Smooth muscle cell (in vitro differentiated cells): ENCODE measurements at regions not wholly inside any gene's neighbourhood (a gene's known extent, or its start where the extent isn't known, plus 50 kb on each side); places are given as distances from the start of the nearest gene placed in this dataset.

Experiments
- DNase-seq: peaks from one replicate; lab custom pipeline; 2025; ENCODE audit not compliant: unreplicated experiment; lab: John Stamatoyannopoulos, UW
- H2AFZ ChIP-seq: fragments of 200-600 bp; sonication (generic); 2 replicates; pipeline ENCODE4 v1.6.0; 2016; ENCODE audit warnings: antibody characterized with exemption, low read depth, mild to moderate bottlenecking
- H3F3A ChIP-seq: fragments of 200-600 bp; sonication (generic); 2 replicates; pipeline ENCODE4 v1.6.0; 2017; ENCODE audit warnings: antibody characterized with exemption, low read depth
- H3K27ac ChIP-seq: fragments of 200-600 bp; sonication (generic); 2 replicates; pipeline ENCODE4 v1.5.1; 2016; ENCODE audit warnings: low read depth, mild to moderate bottlenecking
- H3K27me3 ChIP-seq: fragments of 200-600 bp; sonication (generic); 2 replicates; pipeline ENCODE4 v1.6.1; 2016; ENCODE audit warnings: low read depth, mild to moderate bottlenecking
- H3K36me3 ChIP-seq: fragments of 200-600 bp; sonication (generic); 2 replicates; pipeline ENCODE4 v1.5.1; 2016; ENCODE audit warnings: low read depth
- H3K4me1 ChIP-seq: fragments of 200-600 bp; sonication (generic); 2 replicates; pipeline ENCODE4 v1.5.1; 2016; ENCODE audit warnings: low read depth
- H3K4me2 ChIP-seq: fragments of 200-600 bp; sonication (generic); 2 replicates; pipeline ENCODE4 v1.6.0; 2016; ENCODE audit warnings: mild to moderate bottlenecking
- H3K4me3 ChIP-seq: fragments of 200-600 bp; sonication (generic); 2 replicates; pipeline ENCODE4 v1.5.1; 2016; ENCODE audit warnings: mild to moderate bottlenecking
- H3K79me2 ChIP-seq: fragments of 200-600 bp; sonication (generic); 2 replicates; pipeline ENCODE4 v1.6.0; 2016; ENCODE audit warnings: low read depth, mild to moderate bottlenecking
- H3K9ac ChIP-seq: fragments of 200-600 bp; sonication (generic); 2 replicates; pipeline ENCODE4 v1.6.0; 2016; ENCODE audit warnings: low read depth
- H3K9me3 ChIP-seq: fragments of 200-600 bp; sonication (generic); replicated peaks from 2 replicates; pipeline ENCODE4 v1.5.1; 2016; ENCODE audit warnings: low read depth
- H4K20me1 ChIP-seq: fragments of 200-600 bp; sonication (generic); 2 replicates; pipeline ENCODE4 v1.6.0; 2016; ENCODE audit warnings: low read depth
- WGBS: methylation state at CpG from one replicate; pipeline ENCODE4 v1.1.7; 2016; ENCODE audit warnings: low lambda C conversion rate; 5-methylcytosine and 5-hydroxymethylcytosine counted together
- TF ChIP-seq, protein P1 (sequence below): fragments of 200-600 bp; sonication (generic); IDR thresholded peaks from 2 replicates; pipeline ENCODE4 v1.5.1; 2017; ENCODE audit warnings: borderline replicate concordance, mild to moderate bottlenecking, antibody characterized with exemption; ENCODE audit not compliant: insufficient read depth, poor library complexity, severe bottlenecking

DNA sequence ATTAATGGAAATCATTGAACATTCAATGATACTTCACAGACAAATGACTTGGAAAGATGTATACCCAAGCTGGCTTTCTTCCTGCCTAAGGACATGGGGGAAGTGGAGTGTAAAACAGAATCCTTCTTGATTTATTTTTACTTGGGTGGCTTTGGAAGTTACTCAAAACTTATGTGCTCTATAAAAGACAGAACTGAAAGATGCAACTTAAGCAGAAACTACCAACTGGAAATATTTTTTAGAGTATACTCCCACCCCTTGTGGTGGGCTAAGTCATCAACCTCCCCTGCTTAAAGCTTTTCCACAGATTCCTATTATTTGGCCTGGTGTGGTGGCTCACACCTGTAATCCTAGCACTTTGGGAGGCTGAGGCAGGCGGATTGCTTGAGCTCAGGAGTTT lies 126.0 kb upstream of the ATP2B1 start:
- no peaks in the 10 kb centered on the region for H3K79me2 ChIP-seq
- no peaks in the 10 kb centered on the region for H3F3A ChIP-seq
- no peak overlapping the region for H3K9ac ChIP-seq
- 96% methylated on average over 1 of the region's 1 CpG for WGBS
- no peak overlapping the region for H3K4me2 ChIP-seq
- DNase-seq, result no peak
- H2AFZ ChIP-seq, result no peak overlapping the region
- H3K36me3 ChIP-seq, result no peaks in the 10 kb centered on the region
- no peak overlapping the region for H3K27ac ChIP-seq
- H3K27me3 ChIP-seq, result no peaks in the 10 kb centered on the region
- no peak overlapping the region for H3K4me3 ChIP-seq
- no peaks in the 10 kb centered on the region for H3K9me3 ChIP-seq
- H4K20me1 ChIP-seq, result no peaks in the 10 kb centered on the region
- no peaks in the 10 kb centered on the region for H3K4me1 ChIP-seq
- TF ChIP-seq, protein P1, sequence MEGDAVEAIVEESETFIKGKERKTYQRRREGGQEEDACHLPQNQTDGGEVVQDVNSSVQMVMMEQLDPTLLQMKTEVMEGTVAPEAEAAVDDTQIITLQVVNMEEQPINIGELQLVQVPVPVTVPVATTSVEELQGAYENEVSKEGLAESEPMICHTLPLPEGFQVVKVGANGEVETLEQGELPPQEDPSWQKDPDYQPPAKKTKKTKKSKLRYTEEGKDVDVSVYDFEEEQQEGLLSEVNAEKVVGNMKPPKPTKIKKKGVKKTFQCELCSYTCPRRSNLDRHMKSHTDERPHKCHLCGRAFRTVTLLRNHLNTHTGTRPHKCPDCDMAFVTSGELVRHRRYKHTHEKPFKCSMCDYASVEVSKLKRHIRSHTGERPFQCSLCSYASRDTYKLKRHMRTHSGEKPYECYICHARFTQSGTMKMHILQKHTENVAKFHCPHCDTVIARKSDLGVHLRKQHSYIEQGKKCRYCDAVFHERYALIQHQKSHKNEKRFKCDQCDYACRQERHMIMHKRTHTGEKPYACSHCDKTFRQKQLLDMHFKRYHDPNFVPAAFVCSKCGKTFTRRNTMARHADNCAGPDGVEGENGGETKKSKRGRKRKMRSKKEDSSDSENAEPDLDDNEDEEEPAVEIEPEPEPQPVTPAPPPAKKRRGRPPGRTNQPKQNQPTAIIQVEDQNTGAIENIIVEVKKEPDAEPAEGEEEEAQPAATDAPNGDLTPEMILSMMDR, result no peak

DNA sequence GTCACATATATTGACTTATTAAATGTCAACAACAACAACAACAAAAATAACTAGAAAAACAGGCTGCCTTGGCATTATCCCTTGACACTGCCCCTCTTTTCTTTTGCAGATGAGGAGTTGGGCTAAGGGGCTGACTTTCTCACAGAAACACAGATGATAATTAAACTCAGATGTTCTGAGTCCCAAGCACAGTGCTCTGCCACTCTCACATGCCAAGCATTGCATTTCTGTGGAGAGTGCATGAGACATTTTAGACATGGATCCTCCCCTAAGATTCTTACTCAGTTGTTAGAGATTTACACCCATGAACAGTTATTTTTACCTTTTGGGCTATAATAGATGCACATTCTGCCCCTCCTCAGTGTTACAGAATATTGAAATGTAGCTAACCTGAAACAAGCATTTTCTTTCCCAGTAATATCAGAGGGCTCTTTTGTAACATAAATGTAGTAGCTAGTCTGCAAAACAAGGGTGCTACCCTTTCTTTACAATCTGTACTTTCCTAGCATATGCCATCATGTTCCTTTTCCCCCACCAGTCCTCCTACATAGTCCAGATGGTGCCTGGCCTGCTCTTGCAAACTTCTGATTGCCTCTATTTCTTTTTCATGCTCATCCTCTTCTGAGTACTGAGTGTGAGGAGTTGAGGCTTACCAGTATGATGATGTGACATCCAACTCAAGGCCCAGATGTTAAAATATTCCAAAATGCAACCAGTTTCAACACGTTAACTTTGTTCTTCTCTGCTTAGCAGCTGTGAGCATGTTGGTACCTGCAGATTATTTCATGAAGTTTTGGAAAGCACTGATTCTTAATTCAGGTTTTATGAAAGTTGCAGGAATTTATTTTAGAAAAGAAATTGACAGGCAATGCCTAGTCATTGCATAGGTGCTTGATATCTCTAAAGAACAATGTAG lies 125.0 kb upstream of the ATP2B1 start:
- Histone ChIP-seq H3K27ac (no peak overlapping the region), H3F3A (no peaks in the 10 kb centered on the region), H3K4me2 (no peak overlapping the region), H3K9me3 (no peaks in the 10 kb centered on the region), H2AFZ (no peak overlapping the region), H3K36me3 (no peaks in the 10 kb centered on the region), H4K20me1 (no peaks in the 10 kb centered on the region), H3K27me3 (no peaks in the 10 kb centered on the region), H3K4me3 (no peak overlapping the region), H3K4me1 (no peaks in the 10 kb centered on the region), H3K9ac (no peak overlapping the region), H3K79me2 (no peaks in the 10 kb centered on the region)
- no peak for DNase-seq
- TF ChIP-seq, protein P1, result no peak
- 85% methylated on average over 1 of the region's 1 CpG for WGBS

- TF ChIP-seq, protein P1, result no peak
- H3K27me3 ChIP-seq, result no peaks in the 10 kb centered on the region
- H3K36me3 ChIP-seq, result no peaks in the 10 kb centered on the region
- whole genome bisulfite sequencing, result 94% methylated on average over 2 of the region's 2 CpGs
- no peaks in the 10 kb centered on the region for H4K20me1 ChIP-seq
- H3F3A ChIP-seq, result no peaks in the 10 kb centered on the region
- no peak overlapping the region for H3K27ac ChIP-seq
- H3K9ac ChIP-seq, result no peak overlapping the region
- DNase-seq, result no peak
- H3K4me3 ChIP-seq, result no peak overlapping the region
- H3K79me2 ChIP-seq, result no peaks in the 10 kb centered on the region
- H3K4me2 ChIP-seq, result no peak overlapping the region
- no peaks in the 10 kb centered on the region for H3K4me1 ChIP-seq
- no peaks in the 10 kb centered on the region for H3K9me3 ChIP-seq
- no peak overlapping the region for H2AFZ ChIP-seq
Measured at GRCh38 chr12:89832336-89832735, 123.7 kb upstream of the ATP2B1 start.
